DND-41 (cell line): ENCODE measurements at regions not wholly inside any gene's neighbourhood (a gene's known extent, or its start where the extent isn't known, plus 50 kb on each side); places are given as distances from the start of the nearest gene placed in this dataset.

Experiments used
- ATAC-seq: fragments of 200-7000 bp; cut with Tn5 transposase; 3 replicates; pipeline ENCODE4 v1.9.1; 2021; ENCODE audit warnings: low read depth; ENCODE audit not compliant: insufficient read depth
- DNase-seq: peaks from one replicate; pipeline ENCODE4 v3.0.0-alpha.2; 2020
- H2AFZ ChIP-seq: 2 replicates; pipeline ENCODE4 v1.6.0; 2012; ENCODE audit warnings: low read depth, low read length
- H3K27ac ChIP-seq: 2 replicates; pipeline ENCODE4 v1.5.1; 2012; ENCODE audit warnings: low read length, inconsistent platforms
- H3K27me3 ChIP-seq: fragments of 200-600 bp; sonication (generic); 2 replicates; pipeline ENCODE4 v1.6.0; 2012; ENCODE audit warnings: low read length, mild to moderate bottlenecking, inconsistent platforms; ENCODE audit not compliant: insufficient read depth, poor library complexity
- H3K36me3 ChIP-seq: 2 replicates; pipeline ENCODE4 v1.5.1; 2012; ENCODE audit warnings: low read length, inconsistent platforms; ENCODE audit not compliant: insufficient read depth
- H3K4me1 ChIP-seq: 2 replicates; pipeline ENCODE4 v1.5.1; 2012; ENCODE audit warnings: mild to moderate bottlenecking, low read length; ENCODE audit not compliant: insufficient read depth
- H3K4me2 ChIP-seq: 2 replicates; pipeline ENCODE4 v1.6.0; 2012; ENCODE audit warnings: mild to moderate bottlenecking, moderate library complexity, low read length, inconsistent platforms; ENCODE audit not compliant: insufficient read depth
- H3K4me3 ChIP-seq, 2 experiments: fragments of 200-600 bp in 1 of 2; shearing (Covaris generic) in 1 of 2; 2 replicates each; pipeline ENCODE4 v1.5.1; 2012 to 2016; ENCODE audit warnings: inconsistent platforms in 2 of 2, low read length in 2 of 2, mild to moderate bottlenecking in 2 of 2, low read depth in 1 of 2, moderate library complexity in 1 of 2
- H3K79me2 ChIP-seq: 2 replicates; pipeline ENCODE4 v1.6.0; 2012; ENCODE audit warnings: low read length, inconsistent platforms; ENCODE audit not compliant: insufficient read depth
- H3K9ac ChIP-seq: 2 replicates; pipeline ENCODE4 v1.6.0; 2012; ENCODE audit warnings: low read depth, mild to moderate bottlenecking, inconsistent platforms, low read length, moderate library complexity
- H3K9me3 ChIP-seq: 2 replicates; pipeline ENCODE4 v1.5.1; 2012; ENCODE audit warnings: low read length, moderate library complexity, mild to moderate bottlenecking, inconsistent platforms; ENCODE audit not compliant: insufficient read depth, severe bottlenecking
- H4K20me1 ChIP-seq: 2 replicates; pipeline ENCODE4 v1.6.0; 2012; ENCODE audit warnings: low read length; ENCODE audit not compliant: insufficient read depth
- EZH2 ChIP-seq: IDR thresholded peaks from 3 replicates; pipeline ENCODE4 v1.6.1; 2012; ENCODE audit warnings: borderline replicate concordance, low read depth, mild to moderate bottlenecking, moderate library complexity, low read length, inconsistent platforms; ENCODE audit not compliant: severe bottlenecking
- TF ChIP-seq, protein P1 (sequence below): IDR thresholded peaks from 2 replicates; pipeline ENCODE4 v1.5.1; 2012; ENCODE audit warnings: borderline replicate concordance, low read length, moderate library complexity, mild to moderate bottlenecking; ENCODE audit not compliant: poor library complexity, severe bottlenecking; ENCODE audit errors: extremely low read depth

DNA sequence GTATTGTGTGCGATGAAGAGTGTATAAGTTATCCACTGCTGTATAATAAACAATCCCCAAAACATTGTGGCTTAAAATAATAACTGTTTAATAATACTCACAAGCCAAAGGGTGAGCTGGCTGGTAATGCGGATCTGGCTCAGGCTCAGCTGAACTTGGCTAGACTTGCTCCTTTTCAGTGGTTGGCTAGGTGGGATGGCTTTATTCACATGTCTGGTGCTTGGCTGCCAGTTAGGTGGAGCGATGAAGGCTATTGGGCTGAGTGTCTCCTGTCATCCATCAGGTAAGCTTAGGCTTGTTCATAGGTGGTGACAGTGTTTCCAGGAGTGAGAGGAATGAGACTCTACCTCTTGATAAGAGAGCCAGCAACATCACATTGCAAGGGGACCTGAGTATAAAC, 135.0 kb upstream of the ASCC3 start:
- no peak for DNase-seq
- Histone ChIP-seq H3K36me3 (no peaks in the 10 kb centered on the region), H3K4me2 (no peak overlapping the region), H3K4me3 (no peak overlapping the region), H3K4me1 (peaks cover 26% of the 10 kb centered on the region), H3K27ac (no peak overlapping the region), H3K9me3 (no peaks in the 10 kb centered on the region), H3K9ac (no peak overlapping the region), H3K27me3 (no peaks in the 10 kb centered on the region), H4K20me1 (no peaks in the 10 kb centered on the region), H2AFZ (no peak overlapping the region), H3K79me2 (no peaks in the 10 kb centered on the region)
- no peak for TF ChIP-seq EZH2
- TF ChIP-seq, protein P1, sequence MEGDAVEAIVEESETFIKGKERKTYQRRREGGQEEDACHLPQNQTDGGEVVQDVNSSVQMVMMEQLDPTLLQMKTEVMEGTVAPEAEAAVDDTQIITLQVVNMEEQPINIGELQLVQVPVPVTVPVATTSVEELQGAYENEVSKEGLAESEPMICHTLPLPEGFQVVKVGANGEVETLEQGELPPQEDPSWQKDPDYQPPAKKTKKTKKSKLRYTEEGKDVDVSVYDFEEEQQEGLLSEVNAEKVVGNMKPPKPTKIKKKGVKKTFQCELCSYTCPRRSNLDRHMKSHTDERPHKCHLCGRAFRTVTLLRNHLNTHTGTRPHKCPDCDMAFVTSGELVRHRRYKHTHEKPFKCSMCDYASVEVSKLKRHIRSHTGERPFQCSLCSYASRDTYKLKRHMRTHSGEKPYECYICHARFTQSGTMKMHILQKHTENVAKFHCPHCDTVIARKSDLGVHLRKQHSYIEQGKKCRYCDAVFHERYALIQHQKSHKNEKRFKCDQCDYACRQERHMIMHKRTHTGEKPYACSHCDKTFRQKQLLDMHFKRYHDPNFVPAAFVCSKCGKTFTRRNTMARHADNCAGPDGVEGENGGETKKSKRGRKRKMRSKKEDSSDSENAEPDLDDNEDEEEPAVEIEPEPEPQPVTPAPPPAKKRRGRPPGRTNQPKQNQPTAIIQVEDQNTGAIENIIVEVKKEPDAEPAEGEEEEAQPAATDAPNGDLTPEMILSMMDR = no peak
- no peak for ATAC-seq

DNA sequence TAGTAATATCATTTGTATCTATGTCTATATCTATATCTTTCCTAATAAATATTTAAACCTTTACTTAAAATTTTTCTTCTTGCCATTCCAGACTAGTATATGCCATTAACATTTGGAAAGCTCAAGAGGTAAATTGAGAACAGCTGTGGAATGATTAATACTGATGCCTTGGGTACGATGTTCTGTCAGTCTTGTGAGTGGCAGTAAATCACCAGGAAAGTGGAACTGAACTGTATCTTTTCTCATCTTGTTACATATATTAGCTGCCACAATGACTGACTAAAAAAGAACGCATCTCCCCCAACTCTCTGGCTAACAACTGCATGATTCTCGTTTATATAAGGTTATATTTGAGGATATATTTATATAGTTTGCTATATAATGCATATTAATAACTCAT, 137.0 kb upstream of the ASCC3 start:
- Histone ChIP-seq H3K9ac (no peak overlapping the region), H3K27me3 (no peaks in the 10 kb centered on the region), H3K4me2 (no peak overlapping the region), H3K79me2 (no peaks in the 10 kb centered on the region), H3K4me1 (peaks cover 6% of the 10 kb centered on the region), H4K20me1 (no peaks in the 10 kb centered on the region), H3K9me3 (no peaks in the 10 kb centered on the region), H3K36me3 (no peaks in the 10 kb centered on the region), H3K27ac (no peak overlapping the region), H3K4me3 (no peak overlapping the region), H2AFZ (no peak overlapping the region)
- ATAC-seq (no peak), DNase-seq (no peak)
- TF ChIP-seq, protein P1 = no peak
- TF ChIP-seq EZH2 = no peak

DNA sequence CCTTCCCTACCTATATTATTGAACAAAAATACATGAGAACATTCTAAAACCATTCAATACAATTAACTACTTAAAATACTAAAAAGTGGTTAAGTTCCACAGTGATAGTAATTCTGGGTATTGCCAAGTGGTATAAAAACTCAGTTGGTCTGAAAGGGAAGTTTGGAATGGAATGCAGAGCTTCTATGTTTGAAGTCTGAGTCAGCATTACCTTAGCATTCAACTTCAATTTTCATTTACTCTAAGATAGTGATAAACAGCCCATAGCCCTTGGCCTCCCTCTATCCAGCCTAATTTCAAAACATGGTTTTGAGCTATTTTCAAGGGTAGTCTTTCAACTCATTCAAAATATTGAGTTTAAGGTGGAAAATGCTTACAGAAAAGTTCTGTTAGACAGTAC, 140.4 kb upstream of the ASCC3 start:
- Histone ChIP-seq H3K4me1 (no peaks in the 10 kb centered on the region), H3K4me3 (no peak overlapping the region), H4K20me1 (no peaks in the 10 kb centered on the region), H3K79me2 (no peaks in the 10 kb centered on the region), H3K9me3 (peaks cover 4% of the 10 kb centered on the region), H2AFZ (no peak overlapping the region), H3K4me2 (no peak overlapping the region), H3K9ac (no peak overlapping the region), H3K36me3 (no peaks in the 10 kb centered on the region), H3K27ac (no peak overlapping the region), H3K27me3 (no peaks in the 10 kb centered on the region)
- DNase-seq (no peak), ATAC-seq (no peak)
- TF ChIP-seq, protein P1 = no peak
- TF ChIP-seq EZH2 = no peak

DNA sequence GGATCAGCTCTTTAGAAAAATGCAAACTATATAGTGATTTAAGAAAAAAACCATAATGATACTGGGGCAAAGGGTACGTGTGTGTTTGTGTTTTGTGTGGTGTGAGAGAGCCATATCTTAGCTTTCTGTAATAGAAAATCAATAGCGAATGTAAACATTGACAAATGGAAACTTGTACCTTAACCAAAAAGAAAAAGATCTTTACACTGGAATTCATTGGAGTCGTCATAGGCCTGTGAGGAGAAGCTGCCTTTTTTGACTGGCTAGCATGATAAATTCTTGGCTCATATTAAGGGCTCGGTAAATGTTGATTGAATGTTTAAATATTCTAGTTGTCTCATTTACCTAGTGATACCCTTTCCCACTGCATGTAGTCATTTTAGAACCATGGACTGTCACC, 161.8 kb upstream of the ASCC3 start:
- no peak for ATAC-seq
- H4K20me1 ChIP-seq = no peaks in the 10 kb centered on the region
- no peak overlapping the region for H3K9ac ChIP-seq
- no peak for DNase-seq
- H3K4me2 ChIP-seq = no peak overlapping the region
- H3K79me2 ChIP-seq = no peaks in the 10 kb centered on the region
- H3K4me3 ChIP-seq = no peak overlapping the region
- H3K9me3 ChIP-seq = no peaks in the 10 kb centered on the region
- no peaks in the 10 kb centered on the region for H3K36me3 ChIP-seq
- no peak overlapping the region for H3K27ac ChIP-seq
- no peak overlapping the region for H2AFZ ChIP-seq
- no peaks in the 10 kb centered on the region for H3K27me3 ChIP-seq
- TF ChIP-seq EZH2 = no peak
- TF ChIP-seq, protein P1 = no peak
- no peaks in the 10 kb centered on the region for H3K4me1 ChIP-seq
